Naive thymus-derived CD4-positive, alpha-beta T cell (primary cell): ENCODE measurements at regions not wholly inside any gene's neighbourhood (a gene's known extent, or its start where the extent isn't known, plus 50 kb on each side); places are given as distances from the start of the nearest gene placed in this dataset.

Experiments used
- ATAC-seq: fragments of 150-1000 bp; cut with Tn5 transposase; 2 replicates; pipeline ENCODE4 v1.10.0; 2021; ENCODE audit warnings: mild to moderate bottlenecking, moderate library complexity
- CTCF ChIA-PET: fragments of 350-600 bp; sonication (Branson Sonifier 250); formaldehyde crosslinking; loops from one replicate; lab custom pipeline; 2021; ENCODE audit warnings: antibody characterized with exemption; lab: Charles Lee
- POLR2A ChIA-PET: fragments of 350-600 bp; sonication (Branson Sonifier 250); formaldehyde crosslinking; loops from one replicate; lab custom pipeline; 2021; ENCODE audit warnings: antibody characterized with exemption, inconsistent platforms; lab: Charles Lee
- DNase-seq, 9 donors: peaks; one replicate each; pipeline versions ENCODE4 v3.0.0 to v3.0.0-alpha.2; 2020 to 2022; ENCODE audit warnings: mixed read lengths in 1 of 9
- H3K27ac ChIP-seq: one replicate; pipeline ENCODE4 v1.7.0; 2013; ENCODE audit warnings: mild to moderate bottlenecking, low read depth, low read length, moderate library complexity
- H3K27me3 ChIP-seq, 2 donors: one replicate each; pipeline ENCODE4 v1.7.0; 2013; ENCODE audit warnings: low read length in 2 of 2, mild to moderate bottlenecking in 2 of 2, moderate library complexity in 2 of 2; ENCODE audit not compliant: control insufficient read depth in 2 of 2, insufficient read depth in 2 of 2
- H3K36me3 ChIP-seq, 3 experiments: 1 replicate in 2 of 3; 2 replicates in 1 of 3; pipeline ENCODE4 v1.7.0; 2013; ENCODE audit warnings: low read length in 3 of 3, mild to moderate bottlenecking in 3 of 3, moderate library complexity in 1 of 3; ENCODE audit not compliant: insufficient read depth in 3 of 3, control insufficient read depth in 2 of 3
- H3K4me1 ChIP-seq, 2 donors: one replicate each; pipeline ENCODE4 v1.7.0; 2013; ENCODE audit warnings: low read length in 2 of 2, mild to moderate bottlenecking in 2 of 2, moderate library complexity in 1 of 2; ENCODE audit not compliant: control insufficient read depth in 2 of 2, insufficient read depth in 2 of 2
- H3K4me3 ChIP-seq: 2 replicates; pipeline ENCODE4 v1.7.0; 2013; ENCODE audit warnings: mild to moderate bottlenecking, low read length
- H3K9me3 ChIP-seq, 3 experiments: 1 replicate in 2 of 3; 2 replicates in 1 of 3; pipeline ENCODE4 v1.7.0; 2013; ENCODE audit warnings: low read length in 3 of 3; ENCODE audit not compliant: control insufficient read depth in 2 of 3
- H3K27ac Mint-ChIP-seq, 9 donors: one replicate each; pipeline ENCODE4 v1.8.0; 2020 to 2022; ENCODE audit warnings: mixed read lengths in 9 of 9, mild to moderate bottlenecking in 8 of 9, moderate library complexity in 5 of 9, inconsistent platforms in 2 of 9
- H3K27me3 Mint-ChIP-seq, 5 donors: one replicate each; pipeline ENCODE4 v1.8.0; 2021 to 2022; ENCODE audit warnings: mixed read lengths in 5 of 5, mild to moderate bottlenecking in 1 of 5
- H3K36me3 Mint-ChIP-seq, 5 donors: one replicate each; pipeline ENCODE4 v1.8.0; 2020 to 2022; ENCODE audit warnings: mixed read lengths in 5 of 5, mild to moderate bottlenecking in 3 of 5, inconsistent platforms in 1 of 5
- H3K4me1 Mint-ChIP-seq, 7 donors: one replicate each; pipeline ENCODE4 v1.8.0; 2020 to 2022; ENCODE audit warnings: mixed read lengths in 7 of 7, mild to moderate bottlenecking in 3 of 7, inconsistent platforms in 1 of 7
- H3K4me3 Mint-ChIP-seq, 10 donors: one replicate each; pipeline ENCODE4 v1.8.0; 2020 to 2022; ENCODE audit warnings: mild to moderate bottlenecking in 10 of 10, mixed read lengths in 10 of 10, moderate library complexity in 6 of 10, inconsistent platforms in 2 of 10
- H3K9me3 Mint-ChIP-seq, 11 donors: one replicate each; pipeline ENCODE4 v1.8.0; 2020 to 2022; ENCODE audit warnings: mixed read lengths in 11 of 11, mild to moderate bottlenecking in 4 of 11, inconsistent platforms in 1 of 11, moderate library complexity in 1 of 11
- intact Hi-C, 2 donors: fragments of 100-400 bp; cut with micrococcal nuclease; formaldehyde crosslinking; loops; one replicate each; pipeline ENCODE4 v1.15.1; 2023

DNA sequence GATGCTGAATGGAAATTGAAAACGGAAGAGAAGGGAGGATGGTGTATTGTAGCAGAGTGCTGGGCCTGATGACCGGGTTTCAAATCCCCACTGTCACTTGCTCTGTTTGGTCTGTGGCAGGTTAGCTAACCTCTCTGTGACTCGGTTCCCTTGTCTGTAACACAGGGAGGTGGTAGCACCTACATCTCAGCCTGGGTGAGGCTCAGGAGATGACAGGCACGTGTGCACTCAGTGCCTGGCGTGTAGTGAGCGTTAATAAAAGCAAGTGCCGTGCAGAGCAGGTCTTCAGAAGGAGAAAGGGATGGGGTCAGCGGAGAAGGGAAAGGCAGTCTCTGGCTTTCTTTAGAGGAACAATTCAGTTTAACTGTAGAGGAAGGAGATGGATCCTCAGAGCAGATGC lies 125.5 kb upstream of the SMIM21 start:
- Histone ChIP-seq H3K4me3 (no peak overlapping the region), H3K27me3 (no peaks in the 10 kb centered on the region), H3K4me1 (no peaks in the 10 kb centered on the region), H3K27ac (no peak overlapping the region), H3K9me3 (no peaks in the 10 kb centered on the region), H3K36me3 (no peaks in the 10 kb centered on the region)
- ATAC-seq (no peak), DNase-seq (no peak)
- H3K4me3 Mint-ChIP-seq = no peak overlapping the region
- ChIA-PET POLR2A (no interaction called here), CTCF (no interaction called here)
- peaks cover 0 to 1% (median 0%) of the 10 kb centered on the region in 11 donors for H3K9me3 Mint-ChIP-seq
- no peak overlapping the region for H3K27ac Mint-ChIP-seq
- intact Hi-C loops = no loop called here
- H3K4me1 Mint-ChIP-seq = no peaks in the 10 kb centered on the region
- H3K27me3 Mint-ChIP-seq = peaks cover 0 to 23% (median 17%) of the 10 kb centered on the region in 5 donors
- H3K36me3 Mint-ChIP-seq = no peaks in the 10 kb centered on the region

DNA sequence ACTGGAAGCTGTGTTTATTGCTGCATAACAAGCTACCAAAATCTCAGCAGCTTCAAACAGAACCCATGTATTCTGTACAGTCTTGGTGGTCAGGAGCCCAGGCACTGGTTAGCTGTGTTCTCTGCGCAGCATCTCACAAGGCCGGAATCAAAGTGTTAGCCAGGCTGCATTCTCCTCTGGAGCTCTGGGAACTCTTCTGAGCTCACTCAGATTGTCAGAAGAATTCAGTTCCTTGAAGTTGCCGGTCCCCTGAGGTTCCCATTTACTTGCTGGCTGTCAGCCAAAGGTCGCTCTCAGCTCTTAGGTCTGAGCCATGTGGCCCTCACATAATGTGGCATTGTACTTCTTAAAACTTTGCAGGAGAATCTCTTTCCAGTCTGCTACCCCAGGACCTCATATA lies 123.6 kb upstream of the SMIM21 start:
- CTCF ChIA-PET = no interaction called here
- POLR2A ChIA-PET = no interaction called here
- H3K27ac ChIP-seq = no peak overlapping the region
- no peaks in the 10 kb centered on the region for H3K4me1 ChIP-seq
- H3K36me3 ChIP-seq = no peaks in the 10 kb centered on the region
- no peaks in the 10 kb centered on the region for H3K9me3 ChIP-seq
- Mint-ChIP-seq H3K36me3 (no peaks in the 10 kb centered on the region), H3K4me1 (no peaks in the 10 kb centered on the region), H3K27ac (no peak overlapping the region), H3K9me3 (peaks cover 0 to 1% (median 0%) of the 10 kb centered on the region in 11 donors), H3K4me3 (no peak overlapping the region), H3K27me3 (peaks cover 0 to 23% (median 20%) of the 10 kb centered on the region in 5 donors)
- no peak overlapping the region for H3K4me3 ChIP-seq
- no peak for ATAC-seq
- intact Hi-C loops = no loop called here
- no peak for DNase-seq
- H3K27me3 ChIP-seq = no peaks in the 10 kb centered on the region

DNA sequence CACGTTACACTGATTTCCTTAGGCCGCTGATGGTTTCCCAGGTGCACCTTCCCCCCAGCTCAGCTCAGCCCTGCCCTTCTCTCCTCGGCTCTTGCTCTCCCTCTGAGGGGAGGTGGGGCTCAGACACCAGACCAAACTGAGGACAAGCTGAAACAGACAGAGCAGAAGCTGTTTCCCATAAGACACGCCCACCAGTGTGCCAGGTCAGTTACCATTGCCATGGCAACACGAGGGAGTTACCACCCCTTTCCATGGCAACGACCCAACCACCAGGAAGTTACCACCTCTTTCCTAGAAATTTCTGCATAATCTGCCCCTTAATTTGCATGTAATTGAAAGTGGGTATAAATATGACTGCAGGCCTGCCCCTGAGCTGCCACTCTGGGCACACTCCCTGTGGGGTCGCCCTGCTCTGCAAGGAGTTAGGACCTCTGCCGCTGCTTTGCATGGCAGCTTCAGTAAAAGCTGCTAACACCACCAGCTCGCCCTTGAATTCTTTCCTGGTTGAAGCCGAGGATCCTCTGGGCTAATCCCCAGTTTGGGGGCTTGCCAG lies 120.9 kb upstream of the SMIM21 start:
- Mint-ChIP-seq H3K9me3 (peaks cover 0 to 1% (median 0%) of the 10 kb centered on the region in 11 donors), H3K36me3 (no peaks in the 10 kb centered on the region), H3K4me1 (no peaks in the 10 kb centered on the region), H3K27me3 (peaks cover 0 to 25% (median 23%) of the 10 kb centered on the region in 5 donors), H3K4me3 (no peak overlapping the region), H3K27ac (no peak overlapping the region)
- Histone ChIP-seq H3K4me1 (no peaks in the 10 kb centered on the region), H3K27ac (no peak overlapping the region), H3K9me3 (no peaks in the 10 kb centered on the region), H3K27me3 (no peaks in the 10 kb centered on the region), H3K4me3 (no peak overlapping the region), H3K36me3 (no peaks in the 10 kb centered on the region)
- intact Hi-C loops = no loop called here
- POLR2A ChIA-PET = no interaction called here
- CTCF ChIA-PET = no interaction called here
- DNase-seq (no peak), ATAC-seq (no peak)

DNA sequence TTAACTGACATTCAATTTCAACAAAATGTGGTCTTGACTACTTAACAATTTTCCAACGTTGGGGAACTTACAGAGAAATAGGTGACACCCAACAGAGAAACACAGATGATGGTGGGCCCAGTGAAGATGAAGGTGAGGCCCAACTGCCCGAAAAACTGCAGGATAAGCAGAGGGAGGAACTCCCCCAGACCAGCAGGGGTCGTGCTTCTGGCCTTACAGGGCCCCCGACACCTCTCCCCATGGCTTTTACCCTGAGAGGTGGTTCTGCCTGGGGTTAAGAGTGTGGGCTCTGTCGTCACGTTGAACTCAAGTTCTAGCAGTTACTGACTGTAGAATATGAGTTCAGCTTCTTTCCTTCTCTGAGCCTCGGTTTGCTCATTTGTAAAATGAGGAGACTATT lies 119.5 kb upstream of the SMIM21 start:
- no peak for DNase-seq
- peaks cover 0 to 1% (median 0%) of the 10 kb centered on the region in 11 donors for H3K9me3 Mint-ChIP-seq
- Histone ChIP-seq H3K4me1 (no peaks in the 10 kb centered on the region), H3K36me3 (no peaks in the 10 kb centered on the region), H3K27me3 (no peaks in the 10 kb centered on the region), H3K9me3 (no peaks in the 10 kb centered on the region), H3K27ac (no peak overlapping the region), H3K4me3 (no peak overlapping the region)
- no peaks in the 10 kb centered on the region for H3K36me3 Mint-ChIP-seq
- no peak for ATAC-seq
- H3K27me3 Mint-ChIP-seq = peaks cover 0 to 25% (median 23%) of the 10 kb centered on the region in 5 donors
- CTCF ChIA-PET = interaction anchor here (0.7 kb wide), 1 partner anchor 127 kb away, joined by 3 read pairs; no protein-coding TSS in a partner anchor
- intact Hi-C loops = no loop called here
- no peak overlapping the region for H3K4me3 Mint-ChIP-seq
- POLR2A ChIA-PET = no interaction called here
- H3K4me1 Mint-ChIP-seq = no peaks in the 10 kb centered on the region
- no peak overlapping the region for H3K27ac Mint-ChIP-seq

DNA sequence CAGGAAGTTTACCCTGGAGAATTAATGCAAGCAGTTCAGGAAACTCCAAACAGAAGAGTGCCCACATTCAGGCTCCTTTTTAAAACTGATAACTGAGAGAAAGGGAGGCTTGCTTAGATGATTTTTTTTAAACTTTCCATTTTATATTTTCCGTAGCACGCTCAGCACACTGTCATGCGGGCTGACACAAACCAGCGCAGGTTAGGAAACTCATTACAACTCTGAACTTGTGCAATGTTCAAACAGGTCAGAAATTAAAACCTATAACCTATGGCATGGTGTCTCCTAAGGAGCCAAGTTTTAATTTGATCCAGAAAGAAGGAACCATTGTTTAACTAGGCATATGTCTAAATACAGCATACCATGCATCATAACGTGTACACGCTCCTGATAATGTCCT lies 117.7 kb upstream of the SMIM21 start:
- ATAC-seq = no peak
- CTCF ChIA-PET = interaction anchor here (0.6 kb wide), 1 partner anchor 1647 kb away, joined by 3 read pairs; no protein-coding TSS in a partner anchor

DNA sequence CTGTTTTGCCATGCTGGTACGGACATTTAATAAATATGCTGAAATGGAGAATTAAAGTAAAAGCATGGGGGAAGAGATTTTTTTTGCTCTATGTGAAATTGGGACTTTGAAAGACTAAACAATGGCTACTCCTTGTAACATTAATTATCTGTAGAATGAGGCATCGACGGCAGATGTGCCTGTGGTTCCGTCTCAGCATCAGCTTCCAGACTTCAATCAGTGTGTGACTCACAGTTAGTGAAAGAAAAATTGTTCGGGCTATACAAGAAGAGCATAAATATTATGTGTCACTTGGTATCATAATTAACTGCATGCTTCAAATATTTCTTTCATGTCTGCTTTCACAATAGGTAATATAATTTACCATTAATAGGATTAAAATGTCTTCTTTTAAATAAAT lies 117.0 kb upstream of the SMIM21 start:
- Mint-ChIP-seq H3K27ac (no peak overlapping the region), H3K9me3 (peaks cover 0 to 1% (median 0%) of the 10 kb centered on the region in 11 donors), H3K4me3 (no peak overlapping the region), H3K36me3 (no peaks in the 10 kb centered on the region), H3K27me3 (peaks cover 5 to 26% (median 23%) of the 10 kb centered on the region in 5 donors), H3K4me1 (no peaks in the 10 kb centered on the region)
- Histone ChIP-seq H3K9me3 (no peaks in the 10 kb centered on the region), H3K27me3 (no peaks in the 10 kb centered on the region), H3K4me3 (no peak overlapping the region), H3K36me3 (no peaks in the 10 kb centered on the region), H3K27ac (no peak overlapping the region), H3K4me1 (no peaks in the 10 kb centered on the region)
- ATAC-seq = no peak
- DNase-seq = no peak
- POLR2A ChIA-PET = no interaction called here
- CTCF ChIA-PET = interaction anchor here (0.6 kb wide), 1 partner anchor 1647 kb away, joined by 3 read pairs; no protein-coding TSS in a partner anchor
- intact Hi-C loops = no loop called here

More for the DNA sequence above, 117.7 kb upstream of the SMIM21 start:
- no peaks in the 10 kb centered on the region for H3K36me3 Mint-ChIP-seq
- H3K4me3 ChIP-seq = no peak overlapping the region
- peaks cover 0 to 1% (median 0%) of the 10 kb centered on the region in 11 donors for H3K9me3 Mint-ChIP-seq
- H3K4me1 ChIP-seq = no peaks in the 10 kb centered on the region
- no peaks in the 10 kb centered on the region for H3K4me1 Mint-ChIP-seq
- POLR2A ChIA-PET = no interaction called here
- H3K27me3 Mint-ChIP-seq = peaks cover 0 to 27% (median 24%) of the 10 kb centered on the region in 5 donors
- no peak overlapping the region for H3K27ac Mint-ChIP-seq
- intact Hi-C loops = no loop called here
- no peaks in the 10 kb centered on the region for H3K9me3 ChIP-seq
- H3K36me3 ChIP-seq = no peaks in the 10 kb centered on the region
- H3K27me3 ChIP-seq = no peaks in the 10 kb centered on the region
- H3K27ac ChIP-seq = no peak overlapping the region
- no peak overlapping the region for H3K4me3 Mint-ChIP-seq
- DNase-seq = no peak

DNA sequence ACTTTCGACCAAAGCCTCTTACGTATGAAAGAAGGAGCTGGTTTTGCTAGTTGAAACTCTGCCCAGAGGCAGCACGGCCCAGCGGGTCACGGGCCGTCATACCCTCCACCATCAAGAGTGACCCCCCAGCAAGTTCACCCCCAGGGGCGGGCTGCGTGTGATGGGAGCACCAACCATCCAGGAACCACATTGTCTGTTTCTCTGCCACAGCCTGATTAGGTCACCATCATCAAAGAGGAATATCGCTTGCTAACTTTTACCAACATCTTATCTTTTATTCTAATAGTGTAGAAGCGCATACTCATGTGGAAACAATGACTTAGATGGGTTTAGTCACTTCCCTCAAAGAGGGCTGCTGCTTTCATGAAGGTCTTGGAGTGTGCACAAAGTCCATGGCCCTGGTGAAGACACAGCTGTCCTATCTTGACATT lies 116.6 kb upstream of the SMIM21 start:
- H3K9me3 ChIP-seq = no peaks in the 10 kb centered on the region
- Mint-ChIP-seq H3K36me3 (no peaks in the 10 kb centered on the region), H3K4me3 (no peak overlapping the region), H3K27ac (no peak overlapping the region), H3K9me3 (peaks cover 0 to 1% (median 0%) of the 10 kb centered on the region in 11 donors), H3K4me1 (no peaks in the 10 kb centered on the region), H3K27me3 (peaks cover 7 to 24% (median 23%) of the 10 kb centered on the region in 5 donors)
- DNase-seq (no peak), ATAC-seq (no peak)
- CTCF ChIA-PET = no interaction called here
- H3K36me3 ChIP-seq = no peaks in the 10 kb centered on the region
- H3K4me3 ChIP-seq = no peak overlapping the region
- no peaks in the 10 kb centered on the region for H3K27me3 ChIP-seq
- intact Hi-C loops = no loop called here
- no peak overlapping the region for H3K27ac ChIP-seq
- POLR2A ChIA-PET = interaction anchor here (0.5 kb wide), 1 partner anchor 83 kb away, joined by 3 read pairs; no protein-coding TSS in a partner anchor
- no peaks in the 10 kb centered on the region for H3K4me1 ChIP-seq
